Activated CD8-positive, alpha-beta memory T cell treated with anti-CD3 and anti-CD28 coated beads, Interleukin-2, amount 10 ng/mL, durations not matched to agents 7 days and 5 days (primary cell): ENCODE measurements at regions not wholly inside any gene's neighbourhood (a gene's known extent, or its start where the extent isn't known, plus 50 kb on each side); places are given as distances from the start of the nearest gene placed in this dataset.
"Not testable (repeated sequence)": the region's sequence is repeated elsewhere in the genome, so short reads cannot be mapped to it uniquely, and the experiment has no call there.

Source experiments
- ATAC-seq: fragments of 150-1000 bp; cut with Tn5 transposase; one replicate; pipeline ENCODE4 v1.10.0; 2021; ENCODE audit warnings: moderate library complexity
- CTCF ChIA-PET: fragments of 350-600 bp; sonication (Branson Sonifier 250); formaldehyde crosslinking; loops from one replicate; lab custom pipeline; 2021; ENCODE audit warnings: antibody characterized with exemption; lab: Charles Lee
- DNase-seq: peaks from one replicate; pipeline ENCODE4 v3.0.0-alpha.2; 2020
- H3K27ac Mint-ChIP-seq: one replicate; pipeline ENCODE4 v1.8.0; 2021; ENCODE audit warnings: mild to moderate bottlenecking, mixed read lengths
- H3K27me3 Mint-ChIP-seq: one replicate; pipeline ENCODE4 v1.8.0; 2021; ENCODE audit warnings: mixed read lengths
- H3K36me3 Mint-ChIP-seq: one replicate; pipeline ENCODE4 v1.8.0; 2021; ENCODE audit warnings: mild to moderate bottlenecking, mixed read lengths
- H3K4me1 Mint-ChIP-seq: one replicate; pipeline ENCODE4 v1.8.0; 2021; ENCODE audit warnings: mixed read lengths
- H3K4me3 Mint-ChIP-seq: one replicate; pipeline ENCODE4 v1.8.0; 2021; ENCODE audit warnings: mild to moderate bottlenecking, moderate library complexity, mixed read lengths
- H3K9me3 Mint-ChIP-seq: one replicate; pipeline ENCODE4 v1.8.0; 2022; ENCODE audit warnings: low read depth, mixed read lengths

DNA sequence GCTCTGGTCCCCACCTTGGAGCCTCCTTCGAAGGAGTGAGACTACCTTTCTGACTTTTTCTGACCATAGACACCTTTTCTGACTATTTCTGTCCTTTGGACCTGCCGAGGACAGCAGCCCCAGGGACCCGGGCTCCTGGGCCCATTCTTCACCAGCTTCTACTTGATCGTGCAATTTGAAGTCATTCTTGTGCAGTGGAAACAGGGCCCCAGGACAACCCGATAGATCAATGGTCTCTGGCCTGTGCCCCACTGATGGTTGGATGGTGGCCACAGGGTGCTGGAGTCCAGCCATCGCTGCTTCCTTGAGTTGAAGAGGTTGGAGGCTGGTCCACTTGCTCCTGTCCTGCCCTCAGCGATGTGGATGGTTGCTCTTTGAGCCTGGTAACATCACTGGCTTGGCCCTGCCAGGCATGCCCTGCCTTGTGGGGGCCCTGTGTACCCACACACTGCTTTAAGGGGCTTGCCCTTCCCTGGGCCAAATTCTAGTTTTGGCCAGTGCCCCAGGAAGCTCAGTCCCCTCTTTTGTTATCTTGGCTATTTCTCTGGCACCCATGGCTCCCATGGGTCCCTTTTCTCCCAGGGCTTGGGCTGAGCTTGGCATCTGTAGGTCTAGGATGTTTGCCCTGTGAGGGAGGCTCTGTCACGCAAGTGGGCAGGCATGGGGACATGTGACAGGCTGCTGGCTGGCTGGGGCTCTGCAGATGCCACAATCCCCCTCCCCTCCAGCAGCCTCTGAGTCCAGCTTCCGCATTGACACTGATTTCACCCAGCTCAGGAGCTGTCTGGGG lies 375.6 kb upstream of the NUPR2 start:
- no peak for ATAC-seq
- H3K4me1 Mint-ChIP-seq = no peaks in the 10 kb centered on the region
- DNase-seq = no peak
- no peaks in the 10 kb centered on the region for H3K36me3 Mint-ChIP-seq
- H3K4me3 Mint-ChIP-seq = no peak overlapping the region
- no peak overlapping the region for H3K27ac Mint-ChIP-seq
- CTCF ChIA-PET = no interaction called here
- H3K27me3 Mint-ChIP-seq = no peaks in the 10 kb centered on the region
- peaks cover 15% of the 10 kb centered on the region for H3K9me3 Mint-ChIP-seq

- H3K27ac Mint-ChIP-seq = no peak overlapping the region
- no peaks in the 10 kb centered on the region for H3K4me1 Mint-ChIP-seq
- CTCF ChIA-PET = no interaction called here
- no peak for DNase-seq
- no peak overlapping the region for H3K4me3 Mint-ChIP-seq
- H3K27me3 Mint-ChIP-seq = no peaks in the 10 kb centered on the region
- peaks cover 1% of the 10 kb centered on the region for H3K36me3 Mint-ChIP-seq
- no peak for ATAC-seq
- H3K9me3 Mint-ChIP-seq = peaks cover 19% of the 10 kb centered on the region
Measured at GRCh38 chr7:56483861-56484550, 367.8 kb upstream of the NUPR2 start.

DNA sequence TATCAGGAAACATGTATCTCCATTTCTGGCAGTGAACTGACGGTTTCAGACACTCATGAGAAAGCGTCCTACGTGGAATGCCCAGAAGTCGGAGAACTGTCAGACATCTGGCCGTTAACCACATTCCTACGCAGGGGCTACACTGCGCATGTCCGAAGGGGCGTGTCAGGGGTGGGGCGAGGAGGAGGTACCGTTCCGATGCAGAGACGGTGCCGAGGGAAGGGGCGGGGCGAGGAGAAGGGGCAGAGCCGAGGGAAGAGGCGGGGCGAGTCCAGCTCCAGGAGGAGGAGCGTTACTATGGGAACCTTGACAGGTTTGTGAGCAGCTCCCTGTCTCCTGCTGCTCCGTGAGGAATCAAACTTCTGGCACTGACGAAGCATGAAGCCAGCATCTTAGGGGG lies 366.9 kb upstream of the NUPR2 start:
- Mint-ChIP-seq H3K27ac (no peak overlapping the region), H3K4me1 (no peaks in the 10 kb centered on the region), H3K27me3 (no peaks in the 10 kb centered on the region), H3K36me3 (peaks cover 4% of the 10 kb centered on the region), H3K9me3 (peaks cover 17% of the 10 kb centered on the region), H3K4me3 (no peak overlapping the region)
- CTCF ChIA-PET = no interaction called here
- ATAC-seq = no peak
- no peak for DNase-seq

DNA sequence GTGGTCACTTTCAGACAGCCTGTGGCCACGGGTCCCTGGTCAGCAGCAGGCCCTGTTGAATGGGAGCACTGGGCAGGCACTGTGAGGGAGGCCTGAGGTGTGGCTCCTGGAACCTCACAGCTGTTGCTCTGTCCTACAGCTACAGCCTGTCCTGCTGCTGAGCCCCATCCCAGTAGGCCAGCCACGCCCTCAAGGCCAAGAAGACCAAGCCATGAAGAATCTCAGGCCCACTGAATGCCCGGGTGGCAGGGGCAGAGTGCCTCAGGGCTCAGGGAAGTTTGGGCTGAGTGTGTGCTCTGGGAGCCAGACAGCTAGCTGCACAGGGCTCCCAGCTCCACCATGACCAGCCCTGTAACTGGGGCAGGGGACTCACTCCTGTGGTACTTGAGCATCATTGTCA lies 363.5 kb upstream of the NUPR2 start:
- no peak for ATAC-seq
- CTCF ChIA-PET = no interaction called here
- H3K27ac Mint-ChIP-seq = no peak overlapping the region
- no peaks in the 10 kb centered on the region for H3K4me1 Mint-ChIP-seq
- no peak overlapping the region for H3K4me3 Mint-ChIP-seq
- H3K9me3 Mint-ChIP-seq = peaks cover 23% of the 10 kb centered on the region
- no peak for DNase-seq
- H3K27me3 Mint-ChIP-seq = no peaks in the 10 kb centered on the region
- H3K36me3 Mint-ChIP-seq = peaks cover 5% of the 10 kb centered on the region

- ATAC-seq (no peak), DNase-seq (no peak)
- Mint-ChIP-seq H3K27ac (no peak overlapping the region), H3K36me3 (peaks cover 5% of the 10 kb centered on the region), H3K4me1 (no peaks in the 10 kb centered on the region), H3K27me3 (no peaks in the 10 kb centered on the region), H3K9me3 (peaks cover 23% of the 10 kb centered on the region), H3K4me3 (no peak overlapping the region)
- CTCF ChIA-PET = no interaction called here
Measured at GRCh38 chr7:56479136-56479535, 362.9 kb upstream of the NUPR2 start.

DNA sequence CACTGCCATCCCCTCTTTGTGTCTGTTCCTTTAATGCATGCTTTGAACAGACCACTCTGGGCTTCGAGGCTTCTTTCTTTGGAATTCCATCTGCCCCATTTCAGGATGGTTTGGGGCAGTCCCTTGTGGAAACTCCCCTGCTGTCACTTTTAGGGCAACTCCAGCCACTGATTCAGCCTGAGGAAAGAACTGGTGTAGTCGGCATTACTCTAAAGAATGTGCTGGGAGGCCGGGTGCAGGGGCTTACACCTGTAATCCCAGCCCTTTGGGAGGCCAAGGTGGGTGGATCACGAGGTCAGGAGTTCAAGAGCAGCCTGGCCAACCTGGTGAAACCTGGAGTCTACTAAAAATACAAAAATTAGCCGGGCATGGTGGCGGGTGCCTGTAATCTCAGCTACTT lies 358.1 kb upstream of the NUPR2 start:
- Mint-ChIP-seq H3K9me3 (peaks cover 33% of the 10 kb centered on the region), H3K27ac (no peak overlapping the region), H3K4me3 (no peak overlapping the region), H3K27me3 (no peaks in the 10 kb centered on the region), H3K36me3 (peaks cover 5% of the 10 kb centered on the region), H3K4me1 (no peaks in the 10 kb centered on the region)
- DNase-seq = no peak
- CTCF ChIA-PET = no interaction called here
- ATAC-seq = no peak

GRCh38 chr7:56471811-56472210 lies 355.6 kb upstream of the NUPR2 start:
- no peak for DNase-seq
- H3K4me3 Mint-ChIP-seq = no peak overlapping the region
- H3K4me1 Mint-ChIP-seq = no peaks in the 10 kb centered on the region
- H3K27me3 Mint-ChIP-seq = no peaks in the 10 kb centered on the region
- H3K9me3 Mint-ChIP-seq = peaks cover 28% of the 10 kb centered on the region
- CTCF ChIA-PET = no interaction called here
- H3K27ac Mint-ChIP-seq = no peak overlapping the region
- no peak for ATAC-seq
- H3K36me3 Mint-ChIP-seq = peaks cover 7% of the 10 kb centered on the region

DNA sequence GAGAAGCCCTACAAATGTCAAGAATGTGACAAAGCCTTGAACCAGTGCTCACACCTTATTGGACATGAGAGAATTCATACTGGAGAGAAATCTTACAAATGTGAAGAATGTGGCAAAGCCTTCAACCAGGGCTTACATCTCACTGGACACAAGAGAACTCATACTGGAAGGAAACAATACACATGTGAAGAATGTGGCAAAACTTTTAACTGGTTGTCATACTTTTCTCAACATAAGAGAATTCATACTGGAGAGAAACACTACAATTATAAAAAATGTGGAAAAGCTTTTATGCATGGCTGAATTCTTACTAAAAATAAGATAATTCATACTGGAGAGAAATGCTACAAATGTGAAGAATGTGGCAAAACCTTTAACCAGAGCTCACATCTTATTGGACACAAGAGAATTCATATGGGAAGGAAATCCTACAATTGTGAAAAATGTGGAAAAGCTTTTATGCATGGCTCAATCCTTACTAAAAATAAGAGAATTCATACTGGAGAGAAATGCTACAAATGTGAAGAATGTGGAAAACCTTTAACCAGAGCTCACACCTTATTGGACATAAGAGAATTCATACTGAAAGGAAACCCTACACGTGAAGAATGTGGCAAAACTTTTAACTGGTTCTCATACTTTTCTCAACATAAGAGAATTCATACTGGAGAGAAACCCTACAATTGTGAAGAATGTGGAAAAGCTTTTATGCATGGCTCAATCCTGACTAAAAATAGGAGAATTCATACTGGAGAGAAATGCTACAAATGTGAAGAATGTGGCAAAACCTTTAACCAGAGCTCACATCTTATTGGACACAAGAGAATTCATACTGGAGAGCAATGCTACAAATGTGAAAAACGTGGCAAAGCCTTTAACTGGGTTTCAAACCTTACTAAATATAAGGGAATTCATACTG lies 350.6 kb upstream of the NUPR2 start:
- H3K27ac Mint-ChIP-seq, H3K27me3 Mint-ChIP-seq, H3K4me3 Mint-ChIP-seq, CTCF ChIA-PET, H3K4me1 Mint-ChIP-seq, ATAC-seq, DNase-seq: not testable (repeated sequence)
- peaks cover 13% of the 10 kb centered on the region for H3K36me3 Mint-ChIP-seq
- H3K9me3 Mint-ChIP-seq = peaks cover 38% of the 10 kb centered on the region

DNA sequence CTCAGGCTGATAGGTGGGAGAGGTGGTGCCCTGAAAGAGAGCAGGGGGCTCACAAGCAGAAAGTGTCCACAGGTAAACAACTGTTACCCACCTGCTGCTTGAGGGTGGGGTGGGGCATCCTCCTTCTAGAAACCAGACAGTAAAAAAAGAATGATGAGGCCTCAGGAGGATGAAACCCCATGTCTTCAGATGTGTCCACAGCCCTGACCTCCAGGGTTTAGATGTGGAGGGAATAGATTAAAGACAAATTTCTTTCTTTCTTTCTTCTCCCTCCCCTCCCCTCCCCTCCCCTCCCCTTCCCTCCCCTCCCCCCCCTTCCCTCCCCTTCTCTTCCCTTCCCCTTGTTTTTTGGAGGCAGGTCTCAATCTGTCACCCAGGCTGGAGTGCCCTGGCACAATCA lies 333.5 kb upstream of the NUPR2 start:
- peaks cover 1% of the 10 kb centered on the region for H3K36me3 Mint-ChIP-seq

GRCh38 chr7:56447864-56448693 lies 331.9 kb upstream of the NUPR2 start:
- H3K27ac Mint-ChIP-seq = no peak overlapping the region
- no peaks in the 10 kb centered on the region for H3K27me3 Mint-ChIP-seq
- no peak overlapping the region for H3K4me3 Mint-ChIP-seq
- H3K36me3 Mint-ChIP-seq = peaks cover 3% of the 10 kb centered on the region
- CTCF ChIA-PET = no interaction called here
- no peak for ATAC-seq
- no peaks in the 10 kb centered on the region for H3K4me1 Mint-ChIP-seq
- no peak for DNase-seq
- peaks cover 25% of the 10 kb centered on the region for H3K9me3 Mint-ChIP-seq

More for the DNA sequence above, 333.5 kb upstream of the NUPR2 start:
- H3K27ac Mint-ChIP-seq = no peak overlapping the region
- H3K27me3 Mint-ChIP-seq = no peaks in the 10 kb centered on the region
- DNase-seq (no peak), ATAC-seq (no peak)
- CTCF ChIA-PET = no interaction called here
- peaks cover 26% of the 10 kb centered on the region for H3K9me3 Mint-ChIP-seq
- no peaks in the 10 kb centered on the region for H3K4me1 Mint-ChIP-seq
- no peak overlapping the region for H3K4me3 Mint-ChIP-seq

DNA sequence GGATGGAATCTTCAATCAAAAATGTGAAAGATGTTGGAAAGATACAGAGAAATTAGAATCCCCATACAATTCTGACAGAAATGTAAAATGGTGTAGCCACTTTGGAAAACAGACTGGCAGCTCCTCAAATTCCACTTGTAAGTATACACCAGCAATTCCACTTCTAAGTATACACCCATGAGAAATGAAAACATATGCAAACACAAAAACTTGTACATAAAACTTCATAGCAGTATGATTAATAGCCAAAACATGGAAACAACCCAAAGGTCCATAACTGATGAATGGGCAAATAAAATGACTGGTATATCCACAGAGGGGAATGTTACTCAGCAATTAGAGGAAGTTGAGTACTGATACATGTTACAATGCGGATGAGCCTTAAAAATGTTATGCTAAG lies 304.3 kb upstream of the NUPR2 start:
- DNase-seq, H3K4me3 Mint-ChIP-seq, H3K4me1 Mint-ChIP-seq, H3K36me3 Mint-ChIP-seq, H3K27ac Mint-ChIP-seq, H3K9me3 Mint-ChIP-seq, H3K27me3 Mint-ChIP-seq, ATAC-seq, CTCF ChIA-PET: not testable (repeated sequence)

- peaks cover 3% of the 10 kb centered on the region for H3K9me3 Mint-ChIP-seq
- no peak for ATAC-seq
- H3K36me3 Mint-ChIP-seq = peaks cover 1% of the 10 kb centered on the region
- CTCF ChIA-PET = no interaction called here
- no peaks in the 10 kb centered on the region for H3K27me3 Mint-ChIP-seq
- DNase-seq = no peak
- H3K4me1 Mint-ChIP-seq = no peaks in the 10 kb centered on the region
- no peak overlapping the region for H3K4me3 Mint-ChIP-seq
- no peak overlapping the region for H3K27ac Mint-ChIP-seq
Measured at GRCh38 chr7:56375173-56375572, 259.0 kb upstream of the NUPR2 start.

DNA sequence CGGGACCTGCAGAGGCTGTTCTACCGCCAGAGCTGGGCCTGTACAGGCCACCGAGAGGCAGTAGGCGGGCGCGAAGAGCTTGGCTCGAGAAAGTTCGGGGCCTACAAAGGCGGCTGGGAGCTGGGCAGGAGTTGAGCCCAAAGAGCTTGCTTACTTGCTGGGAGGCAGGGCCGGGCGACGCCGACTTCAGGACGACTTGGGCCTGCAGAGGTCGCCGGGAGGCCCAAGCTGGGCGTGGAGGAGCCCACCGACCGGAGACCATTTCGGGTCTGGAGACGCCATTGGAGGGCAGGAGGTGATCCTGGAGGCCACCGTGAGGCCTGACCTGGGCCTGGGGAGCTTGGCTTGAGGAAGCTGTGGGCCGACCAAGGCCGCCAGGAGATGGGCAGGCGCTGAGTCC lies 258.4 kb upstream of the NUPR2 start:
- DNase-seq, H3K36me3 Mint-ChIP-seq, H3K4me3 Mint-ChIP-seq, H3K27me3 Mint-ChIP-seq, H3K9me3 Mint-ChIP-seq, H3K4me1 Mint-ChIP-seq, ATAC-seq, H3K27ac Mint-ChIP-seq, CTCF ChIA-PET: not testable (repeated sequence)
